ENCODE measurements at regions not wholly inside any gene's neighbourhood (a gene's known extent, or its start where the extent isn't known, plus 50 kb on each side); places are given as distances from the start of the nearest gene placed in this dataset.

DNA sequence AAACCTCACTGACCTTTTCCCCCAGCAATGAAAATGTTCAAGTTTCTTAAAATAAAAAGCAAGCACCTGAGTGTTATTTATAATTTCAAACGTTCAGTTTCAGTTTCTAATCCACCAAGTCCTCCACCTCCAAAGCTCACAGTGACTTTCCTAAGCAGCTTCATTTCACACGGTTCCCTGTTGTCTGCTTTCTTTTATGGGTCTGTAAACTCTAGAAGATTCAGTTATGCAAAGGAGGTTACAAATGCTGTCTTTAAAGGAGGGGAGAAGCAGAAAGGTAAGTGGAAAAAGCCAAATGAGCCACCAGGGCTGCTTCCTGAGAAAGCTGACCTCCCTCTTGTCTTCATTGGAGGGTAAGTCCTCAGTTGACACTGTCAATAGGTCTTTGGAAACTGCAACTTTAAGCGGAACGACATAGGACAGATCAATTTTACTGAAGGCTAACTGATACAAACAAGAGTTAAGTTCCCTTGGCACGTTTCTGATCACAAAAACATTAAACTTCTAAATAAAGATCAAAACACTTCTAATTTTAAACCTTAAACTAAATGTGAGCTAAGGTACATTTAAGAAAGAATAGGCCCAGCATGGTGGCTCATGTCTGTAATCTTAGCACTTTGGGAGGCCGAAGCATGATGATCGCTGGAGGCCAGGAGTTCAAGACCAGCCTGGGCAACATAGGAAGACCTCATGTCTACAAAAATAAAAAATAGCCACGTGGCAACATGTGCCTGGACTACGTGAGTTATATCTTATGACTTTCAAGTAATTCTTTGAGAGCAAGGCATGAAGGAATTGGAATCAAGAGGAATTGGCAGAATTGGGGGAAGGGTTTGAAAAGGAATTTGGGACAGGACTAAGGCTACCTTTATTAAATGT lies 151.9 kb upstream of the UBE2E1 start:
- BruUV-seq (replicated peaks): TSS peak; percentile 79
- H2AFZ ChIP-seq (ENCODE audit: control insufficient read depth, low read depth, low read length): peak overlapping the region; percentile 71
- ChIA-PET RAD21 (ENCODE audit: unreplicated experiment) (interaction anchor here (0.6 to 2.5 kb wide), 14 partner anchors 9 to 449 kb away, joined by 3 to 20 read pairs (median 3); no protein-coding TSS in a partner anchor), POLR2A (interaction anchor here (0.7 to 2.0 kb wide), 5 partner anchors 9 to 429 kb away, joined by 3 to 8 read pairs (median 3); no protein-coding TSS in a partner anchor), SMC1A (ENCODE audit: uncharacterized antibody, unreplicated experiment) (interaction anchor here (0.5 to 2.7 kb wide), 21 partner anchors 9 to 449 kb away, joined by 3 to 18 read pairs (median 4); no protein-coding TSS in a partner anchor), CTCF (interaction anchor here (0.7 to 2.1 kb wide), 5 partner anchors 16 to 205 kb away, joined by 3 to 8 read pairs (median 3); no protein-coding TSS in a partner anchor)
- H3K9ac ChIP-seq (ENCODE audit: control insufficient read depth, insufficient read depth, low read length): peak overlapping the region; percentile 51
- no peaks in the 10 kb centered on the region for H4K20me1 ChIP-seq (ENCODE audit: control insufficient read depth, insufficient read depth)
- FAIRE-seq: peak; percentile 94
- H3K4me2 ChIP-seq (ENCODE audit: control insufficient read depth, insufficient read depth): peak overlapping the region; percentile 70
- H3K27ac ChIP-seq (ENCODE audit: control insufficient read depth, insufficient read depth): peak overlapping the region; percentile 88
- H3K27me3 ChIP-seq (replicated peaks in 1 of 2; ENCODE audit: control insufficient read depth in 2 of 2, insufficient read depth in 2 of 2, low read length in 1 of 2): no peaks in the 10 kb centered on the region
- H3K36me3 ChIP-seq (ENCODE audit: control insufficient read depth in 2 of 2, insufficient read depth in 2 of 2, low read length in 1 of 2): no peaks in the 10 kb centered on the region
- 13% methylated on average over 9 of the region's 9 CpGs for WGBS (ENCODE audit: insufficient coverage, insufficient replicate concordance, low lambda C conversion rate, missing lambda C conversion rate)
- peaks cover 4% of the 10 kb centered on the region for H3K9me3 ChIP-seq (replicated peaks; ENCODE audit: control insufficient read depth, insufficient read depth, low read length)
- DNase-seq (ENCODE audit: low read depth, low spot score): peak; percentile 97
- in situ Hi-C loops (cut with MboI) (no loop called here), intact Hi-C loops (cut with micrococcal nuclease; ENCODE audit: unreplicated experiment) (loop anchor here (2.0 to 10.0 kb wide), 5 partner anchors 62 to 291 kb away; partner anchors contain the start of genes NR1D2 and UBE2E1)
- H3K79me2 ChIP-seq (ENCODE audit: control insufficient read depth, insufficient read depth, low read length): no peaks in the 10 kb centered on the region
- peaks cover 48% of the 10 kb centered on the region for H3K4me1 ChIP-seq (ENCODE audit: control insufficient read depth, insufficient read depth, low read length)
- peak overlapping the region; percentile 26; the same call in 1 of the 2 replicates for H3K4me3 ChIP-seq
- peak; percentile 88 for ATAC-seq
- TF ChIP-seq ATF7 (IDR thresholded peaks at IDR 0.05; ENCODE audit: low read depth) (peak; percentile 59; the same call in 1 of the 2 replicates), REST (IDR thresholded peaks at IDR 0.05; ENCODE audit: low read depth, low read length) (peak; percentile 30; the same call in 1 of the 2 replicates), TCF7 (IDR thresholded peaks at IDR 0.05; ENCODE audit: borderline replicate concordance) (no peak), SKIL (IDR thresholded peaks at IDR 0.05; ENCODE audit: low read depth, poor library complexity, severe bottlenecking) (peak; percentile 93), HDGF (IDR thresholded peaks at IDR 0.05) (no peak), SUZ12 (IDR thresholded peaks at IDR 0.05; ENCODE audit: unreplicated experiment) (no peak), ZBTB4 (CRISPR knock-in tag; IDR thresholded peaks at IDR 0.05) (0 out of 2 replicates have a peak, but pooled peaks have one; percentile 18), ZNF207 (IDR thresholded peaks at IDR 0.05; ENCODE audit: borderline replicate concordance) (0 out of 2 replicates have a peak, but pooled peaks have one; percentile 33)
